ENCODE measurements at regions not wholly inside any gene's neighbourhood (a gene's known extent, or its start where the extent isn't known, plus 50 kb on each side); places are given as distances from the start of the nearest gene placed in this dataset.

DNA sequence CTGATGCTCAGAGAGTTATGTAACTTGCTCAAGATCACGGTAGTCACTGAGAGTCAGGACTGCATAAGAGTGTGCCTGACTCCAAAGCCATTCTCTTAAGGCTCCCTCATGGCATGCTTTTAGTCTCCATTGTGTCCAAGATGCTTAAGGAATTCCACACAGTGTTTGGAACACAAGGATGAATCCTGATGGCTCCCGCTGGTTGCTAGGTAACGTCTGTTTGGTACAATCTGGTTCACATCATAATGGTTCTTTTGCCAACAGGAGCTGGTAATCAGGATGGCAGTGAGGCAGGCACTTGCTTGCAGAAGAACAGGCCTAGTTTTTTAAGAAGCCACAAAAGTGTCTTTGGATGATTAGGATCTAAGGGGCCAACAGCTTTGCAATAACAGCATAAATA is 436.5 kb upstream of the DAB1 start:
- H3K79me2 ChIP-seq (ENCODE audit: insufficient read depth, low read length): no peaks in the 10 kb centered on the region
- H3K9me3 Mint-ChIP-seq: peaks cover 0 to 15% (median 0%) of the 10 kb centered on the region in 7 donors
- no peak for DNase-seq

GRCh38 chr1:57858740-57859139 is 434.9 kb upstream of the DAB1 start:
- Histone ChIP-seq H3K4me2 (replicated peaks; ENCODE audit: extremely low read depth, low read length, poor library complexity, severe bottlenecking) (no peak overlapping the region), H3K9ac (ENCODE audit: insufficient read depth, low read length, poor library complexity, severe bottlenecking) (no peak overlapping the region), H3K27me3 (ENCODE audit: control insufficient read depth in 2 of 2, insufficient read depth in 2 of 2, low read length in 2 of 2) (no peaks in the 10 kb centered on the region), H3K4me3 (replicated peaks in 1 of 3; ENCODE audit: low read depth in 2 of 3, low read length in 3 of 3) (no peak overlapping the region), H3K27ac (ENCODE audit: low read depth in 1 of 2, low read length in 2 of 2) (no peak overlapping the region), H3K4me1 (ENCODE audit: control insufficient read depth in 1 of 2, insufficient read depth in 2 of 2, low read length in 2 of 2) (no peaks in the 10 kb centered on the region), H3K9me3 (replicated peaks in 1 of 2; ENCODE audit: control insufficient read depth in 1 of 2, insufficient read depth in 1 of 2, low read length in 2 of 2) (peaks cover 0 to 3% of the 10 kb centered on the region in 2 donors), H4K20me1 (ENCODE audit: insufficient read depth, low read length) (no peaks in the 10 kb centered on the region), H3K79me2 (ENCODE audit: insufficient read depth, low read length) (no peaks in the 10 kb centered on the region), H3K36me3 (replicated peaks in 1 of 2; ENCODE audit: control insufficient read depth in 1 of 2, insufficient read depth in 2 of 2, low read length in 2 of 2) (no peaks in the 10 kb centered on the region), H2AFZ (ENCODE audit: insufficient read depth, low read depth, low read length, poor library complexity, severe bottlenecking) (no peak overlapping the region)
- TF ChIP-seq, protein P1, sequence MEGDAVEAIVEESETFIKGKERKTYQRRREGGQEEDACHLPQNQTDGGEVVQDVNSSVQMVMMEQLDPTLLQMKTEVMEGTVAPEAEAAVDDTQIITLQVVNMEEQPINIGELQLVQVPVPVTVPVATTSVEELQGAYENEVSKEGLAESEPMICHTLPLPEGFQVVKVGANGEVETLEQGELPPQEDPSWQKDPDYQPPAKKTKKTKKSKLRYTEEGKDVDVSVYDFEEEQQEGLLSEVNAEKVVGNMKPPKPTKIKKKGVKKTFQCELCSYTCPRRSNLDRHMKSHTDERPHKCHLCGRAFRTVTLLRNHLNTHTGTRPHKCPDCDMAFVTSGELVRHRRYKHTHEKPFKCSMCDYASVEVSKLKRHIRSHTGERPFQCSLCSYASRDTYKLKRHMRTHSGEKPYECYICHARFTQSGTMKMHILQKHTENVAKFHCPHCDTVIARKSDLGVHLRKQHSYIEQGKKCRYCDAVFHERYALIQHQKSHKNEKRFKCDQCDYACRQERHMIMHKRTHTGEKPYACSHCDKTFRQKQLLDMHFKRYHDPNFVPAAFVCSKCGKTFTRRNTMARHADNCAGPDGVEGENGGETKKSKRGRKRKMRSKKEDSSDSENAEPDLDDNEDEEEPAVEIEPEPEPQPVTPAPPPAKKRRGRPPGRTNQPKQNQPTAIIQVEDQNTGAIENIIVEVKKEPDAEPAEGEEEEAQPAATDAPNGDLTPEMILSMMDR (IDR thresholded peaks at IDR 0.05): no peak
- H3K27ac Mint-ChIP-seq: no peak overlapping the region
- H3K4me3 Mint-ChIP-seq: no peak overlapping the region
- H3K27me3 Mint-ChIP-seq (ENCODE audit: low read depth in 3 of 3): peaks cover 0 to 2% (median 0%) of the 10 kb centered on the region in 3 donors
- no peaks in the 10 kb centered on the region for H3K36me3 Mint-ChIP-seq
- intact Hi-C loops (cut with micrococcal nuclease): no loop called here
- H3K4me1 Mint-ChIP-seq: no peaks in the 10 kb centered on the region
- H3K9me3 Mint-ChIP-seq: peaks cover 0 to 10% (median 0%) of the 10 kb centered on the region in 7 donors
- no CpG with 5 or more reads among the region's 4 CpGs for WGBS (ENCODE audit: insufficient coverage)
- DNase-seq: no peak

More for the DNA sequence above, 436.5 kb upstream of the DAB1 start:
- Histone ChIP-seq H3K27ac (ENCODE audit: low read depth in 1 of 2, low read length in 2 of 2) (no peak overlapping the region), H3K4me3 (replicated peaks in 1 of 3; ENCODE audit: low read depth in 2 of 3, low read length in 3 of 3) (no peak overlapping the region), H3K4me2 (replicated peaks; ENCODE audit: extremely low read depth, low read length, poor library complexity, severe bottlenecking) (no peak overlapping the region), H3K9ac (ENCODE audit: insufficient read depth, low read length, poor library complexity, severe bottlenecking) (no peak overlapping the region), H3K4me1 (ENCODE audit: control insufficient read depth in 1 of 2, insufficient read depth in 2 of 2, low read length in 2 of 2) (no peaks in the 10 kb centered on the region), H3K27me3 (ENCODE audit: control insufficient read depth in 2 of 2, insufficient read depth in 2 of 2, low read length in 2 of 2) (no peaks in the 10 kb centered on the region), H4K20me1 (ENCODE audit: insufficient read depth, low read length) (no peaks in the 10 kb centered on the region), H2AFZ (ENCODE audit: insufficient read depth, low read depth, low read length, poor library complexity, severe bottlenecking) (no peak overlapping the region), H3K36me3 (replicated peaks in 1 of 2; ENCODE audit: control insufficient read depth in 1 of 2, insufficient read depth in 2 of 2, low read length in 2 of 2) (no peaks in the 10 kb centered on the region), H3K9me3 (replicated peaks in 1 of 2; ENCODE audit: control insufficient read depth in 1 of 2, insufficient read depth in 1 of 2, low read length in 2 of 2) (peaks cover 0 to 3% of the 10 kb centered on the region in 2 donors)
- Mint-ChIP-seq H3K27me3 (ENCODE audit: low read depth in 3 of 3) (peaks cover 0 to 2% (median 1%) of the 10 kb centered on the region in 3 donors), H3K4me3 (no peak overlapping the region), H3K4me1 (no peaks in the 10 kb centered on the region), H3K27ac (no peak overlapping the region), H3K36me3 (no peaks in the 10 kb centered on the region)
- TF ChIP-seq, protein P1 (IDR thresholded peaks at IDR 0.05): no peak
- intact Hi-C loops (cut with micrococcal nuclease): no loop called here
- 100% methylated on average over 2 of the region's 3 CpGs for WGBS (ENCODE audit: insufficient coverage)
